GM18517 (cell line): ENCODE measurements at regions not wholly inside any gene's neighbourhood (a gene's known extent, or its start where the extent isn't known, plus 50 kb on each side); places are given as distances from the start of the nearest gene placed in this dataset.
"Not testable (repeated sequence)": the region's sequence is repeated elsewhere in the genome, so short reads cannot be mapped to it uniquely, and the experiment has no call there.

ENCODE experiments used
- ATAC-seq: cut with Tn5 transposase; IDR thresholded peaks from one replicate; pipeline ENCODE4 v1.9.1; 2021; ENCODE audit warnings: mild to moderate bottlenecking, moderate library complexity; ENCODE audit not compliant: unreplicated experiment

GRCh38 chr16:29578898-29579297 lies 72.7 kb upstream of the NPIPB12 start:
- ATAC-seq, result not testable (repeated sequence)

DNA sequence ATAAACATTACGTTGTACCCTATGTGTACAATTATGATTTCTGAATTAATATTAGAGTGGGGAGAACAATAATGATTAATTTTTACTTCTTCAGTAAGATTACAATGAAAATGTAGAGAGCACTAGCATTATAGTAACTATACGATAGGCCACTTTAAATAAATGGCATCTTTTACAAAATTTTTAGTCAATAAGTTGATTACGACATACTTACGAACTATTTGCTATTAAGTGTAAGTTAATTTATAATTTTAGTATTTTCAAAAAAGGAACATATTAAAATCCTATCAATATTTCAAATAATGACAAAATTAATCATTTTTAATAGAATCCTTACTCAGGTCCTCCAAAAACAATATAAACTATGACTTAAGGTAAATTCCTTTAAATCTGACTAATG lies 75.6 kb upstream of the NPIPB12 start:
- ATAC-seq, result not testable (repeated sequence)

- not testable (repeated sequence) for ATAC-seq
Measured at GRCh38 chr16:29591919-29592318, 71.1 kb upstream of the SPN start.

DNA sequence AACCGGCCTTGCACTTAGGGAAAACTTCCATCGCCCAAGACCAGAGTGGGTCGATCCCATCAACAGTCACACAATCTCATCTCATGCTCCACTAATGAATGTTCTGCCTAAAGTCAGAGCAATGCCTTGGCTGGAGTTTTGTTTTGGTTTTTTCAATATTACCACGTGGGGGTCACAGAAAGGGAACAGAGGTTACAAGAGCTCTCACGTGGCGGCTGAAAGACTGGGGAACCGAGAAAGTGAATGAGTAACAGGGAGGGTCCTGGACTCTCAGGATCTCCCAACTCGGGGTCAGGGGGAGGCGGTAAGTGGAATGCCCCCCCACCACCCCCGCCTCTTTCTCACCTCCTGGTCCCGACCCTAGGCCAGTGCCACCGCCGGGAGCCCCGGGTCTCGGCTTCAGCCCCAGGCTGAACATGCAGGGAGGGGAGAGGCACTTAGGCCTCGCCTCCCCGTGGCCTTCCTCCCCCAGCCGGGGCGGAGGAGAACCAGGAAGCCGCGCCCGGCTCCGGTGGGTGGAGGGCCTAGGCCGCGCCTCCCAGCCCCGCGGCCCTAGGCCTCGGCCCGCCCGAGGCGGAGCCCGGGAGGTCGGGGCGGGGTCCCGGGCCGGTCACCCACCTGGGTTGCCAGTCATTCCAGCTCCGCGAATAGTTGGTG lies 68.7 kb upstream of the SPN start:
- ATAC-seq, result peak; percentile 50

DNA sequence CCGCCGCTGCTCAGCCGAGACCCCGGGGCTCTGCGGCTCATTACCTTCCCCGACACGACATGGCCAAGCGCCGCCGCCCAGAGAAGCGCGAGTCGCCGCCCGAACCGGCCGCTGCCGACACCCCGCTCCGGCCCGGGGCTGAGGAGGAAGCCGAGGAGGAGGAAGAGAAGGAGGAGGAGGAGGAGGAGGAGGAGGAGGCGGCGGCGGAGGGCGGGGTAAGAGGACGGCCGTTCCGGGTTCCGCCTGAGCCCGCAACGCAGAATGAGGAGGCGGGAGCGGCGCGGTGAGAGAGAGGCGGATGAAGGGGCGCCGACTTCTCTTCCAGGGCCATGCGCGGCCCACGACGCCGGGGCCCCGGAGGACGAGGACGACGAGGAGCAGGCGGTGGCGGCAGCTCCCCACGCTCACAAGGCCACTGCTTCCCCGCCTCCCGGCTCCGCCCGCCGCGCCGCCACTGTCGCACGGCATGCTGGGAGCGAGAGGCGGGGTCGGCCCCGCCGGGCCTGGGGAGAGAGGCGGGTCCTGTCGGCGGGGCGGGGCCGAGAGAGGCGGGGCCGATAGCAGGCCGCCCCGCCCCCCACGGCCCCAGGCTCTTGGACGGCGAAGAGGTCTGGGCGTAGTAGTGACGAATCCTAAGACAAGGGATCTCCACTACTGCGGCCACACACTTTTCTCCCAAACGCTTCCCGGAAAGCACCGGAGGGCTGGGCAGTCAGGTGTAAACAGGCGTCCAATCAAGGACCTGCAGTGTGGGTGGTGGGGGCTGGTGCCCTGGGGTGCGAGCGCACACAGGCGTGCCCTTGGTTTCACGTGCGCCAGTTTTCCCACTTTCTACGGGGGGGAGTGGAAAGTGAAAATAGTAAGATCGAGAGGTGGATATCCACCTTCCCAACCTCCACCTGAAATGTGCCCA lies 67.9 kb upstream of the SPN start:
- peak; percentile 47 for ATAC-seq

GRCh38 chr16:29597030-29597429 lies 66.0 kb upstream of the SPN start:
- ATAC-seq, result not testable (repeated sequence)

DNA sequence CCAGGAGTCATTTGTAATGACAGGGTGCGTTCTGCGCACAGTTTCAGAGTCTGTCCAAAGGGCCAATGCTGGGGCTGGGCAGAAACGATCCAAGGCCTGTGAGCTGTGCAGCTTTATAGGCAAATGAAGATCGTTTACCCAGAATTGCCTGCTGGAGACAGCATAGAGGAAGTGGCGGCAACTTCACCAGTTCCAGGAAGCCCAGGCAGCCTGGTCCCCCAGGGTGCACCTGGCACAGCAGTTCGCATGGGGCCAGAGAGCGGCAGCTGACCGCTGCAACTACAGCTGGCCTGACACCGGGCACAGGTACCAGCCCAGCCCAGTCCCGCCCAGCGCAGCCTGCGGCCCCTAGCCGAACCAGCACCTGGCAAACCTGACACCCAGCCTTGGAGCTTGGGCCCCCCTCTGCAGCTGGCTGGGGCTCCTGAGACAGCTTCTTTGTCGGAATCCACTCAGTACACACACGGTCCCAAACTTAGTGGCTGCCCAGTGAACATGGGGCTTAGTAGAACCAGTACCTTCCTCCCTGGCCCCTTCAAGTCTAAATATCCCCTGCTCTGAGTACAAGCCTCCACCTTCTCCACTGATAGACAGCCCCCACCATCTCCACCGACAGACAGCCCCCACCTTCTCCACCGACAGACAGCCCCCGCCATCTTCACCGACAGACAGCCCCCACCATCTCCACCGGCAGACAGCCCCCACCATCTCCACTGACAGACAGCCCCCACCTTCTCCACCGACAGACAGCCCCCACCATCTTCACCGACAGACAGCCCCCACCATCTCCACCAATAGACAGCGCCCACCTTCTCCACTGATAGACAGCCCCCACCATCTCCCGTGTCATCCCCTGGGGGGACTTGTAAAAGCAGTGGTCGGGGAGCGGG lies 62.7 kb upstream of the SPN start:
- ATAC-seq, result peak; percentile 51

DNA sequence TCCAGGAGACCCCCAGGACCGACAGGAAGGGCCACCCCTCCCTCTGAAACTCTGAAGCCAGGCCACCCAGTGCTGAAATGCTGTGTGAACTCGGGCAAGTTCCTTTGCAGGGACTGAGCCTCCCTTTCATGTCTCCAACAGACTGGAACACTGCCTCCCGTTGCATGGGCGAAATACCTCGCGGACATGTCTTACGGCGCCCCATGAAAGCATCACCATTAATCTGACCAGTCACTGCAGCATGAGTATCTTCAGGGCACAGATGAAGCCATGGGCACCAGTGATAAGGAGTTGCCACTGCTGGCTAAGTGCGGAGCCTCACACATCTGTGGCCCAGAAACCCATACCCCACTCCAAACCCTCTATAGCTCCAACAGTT lies 60.8 kb upstream of the SPN start:
- ATAC-seq, result not testable (repeated sequence)

DNA sequence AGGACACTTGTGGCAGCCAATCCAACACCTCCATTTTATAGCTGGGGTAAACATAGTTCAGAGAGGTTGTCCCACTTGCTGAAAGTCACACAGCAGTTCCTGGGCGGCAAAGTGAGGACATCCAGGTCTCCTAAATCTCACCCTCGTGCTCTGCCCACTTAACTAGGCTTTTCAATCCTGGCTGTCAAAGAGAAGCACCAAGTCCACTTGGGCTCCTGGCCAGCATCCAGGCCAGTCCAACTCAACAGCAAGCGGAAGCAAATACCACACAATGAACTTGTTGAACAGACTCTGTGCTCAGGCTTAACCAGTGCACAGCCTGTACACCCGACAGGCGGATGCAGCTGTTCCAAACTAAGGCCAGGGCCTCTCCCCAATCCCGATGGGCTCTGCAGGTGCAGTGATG lies 60.4 kb upstream of the SPN start:
- not testable (repeated sequence) for ATAC-seq

DNA sequence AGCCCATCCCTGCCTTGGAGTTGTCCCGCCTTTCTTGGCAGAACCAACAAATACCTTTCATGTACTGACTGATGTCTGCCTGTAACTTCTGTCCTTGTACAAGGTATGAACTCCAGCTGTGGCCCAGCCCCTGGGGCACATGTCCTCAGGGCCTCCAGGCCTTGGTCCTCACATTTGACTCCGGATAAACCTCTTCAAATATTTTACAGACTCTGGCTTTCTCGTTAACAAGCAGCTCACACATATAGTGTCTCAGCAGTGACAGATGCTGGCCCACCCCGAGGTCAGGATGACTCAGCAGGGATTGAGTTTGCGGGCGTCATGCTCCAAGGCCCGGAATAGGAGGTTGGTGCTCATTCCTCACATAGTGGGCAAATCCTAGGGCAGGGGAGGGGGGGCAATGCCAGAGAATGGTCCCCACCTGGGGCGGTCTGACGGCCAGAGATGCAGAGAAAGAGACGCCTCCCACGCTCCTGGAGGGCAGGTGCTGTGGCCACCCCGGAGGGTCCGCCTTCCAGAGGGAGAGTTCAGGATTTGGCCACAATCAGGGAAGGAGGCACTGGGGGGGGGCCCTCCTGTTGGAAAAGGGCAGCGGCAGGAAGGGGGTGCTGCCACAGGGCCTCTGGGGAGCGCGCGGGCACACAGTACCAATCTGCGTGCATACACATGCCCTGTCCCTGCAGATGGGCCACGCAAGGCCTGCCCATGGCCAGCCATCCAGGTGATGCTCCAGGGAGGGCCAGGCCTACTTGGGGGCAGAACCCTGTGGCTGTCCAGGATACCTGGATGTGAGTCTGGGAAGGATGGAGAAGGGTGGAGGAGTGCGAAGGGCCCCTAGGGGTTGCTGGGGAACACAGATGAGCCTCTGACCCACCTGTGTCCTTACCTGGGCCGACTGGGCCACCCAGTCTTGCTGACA lies 58.2 kb upstream of the SPN start:
- ATAC-seq, result not testable (repeated sequence)

- ATAC-seq, result not testable (repeated sequence)
Measured at GRCh38 chr16:29605593-29606205, 57.3 kb upstream of the SPN start.

GRCh38 chr16:29606669-29607427 lies 56.2 kb upstream of the SPN start:
- not testable (repeated sequence) for ATAC-seq

GRCh38 chr16:29607428-29607823 lies 55.6 kb upstream of the SPN start:
- ATAC-seq, result not testable (repeated sequence)

- peak; percentile 36 for ATAC-seq
Measured at GRCh38 chr16:29612381-29613306, 50.4 kb upstream of the SPN start.
